Subcutaneous abdominal adipose tissue (tissue), 5 donors: ENCODE measurements at regions not wholly inside any gene's neighbourhood (a gene's known extent, or its start where the extent isn't known, plus 50 kb on each side); places are given as distances from the start of the nearest gene placed in this dataset.
"Not testable (repeated sequence)": the region's sequence is repeated elsewhere in the genome, so short reads cannot be mapped to it uniquely, and the experiment has no call there.

ENCODE experiments used
- H3K27ac ChIP-seq: one replicate; pipeline ENCODE4 v1.7.0; 2013; ENCODE audit warnings: low read depth, mild to moderate bottlenecking, inconsistent platforms, low read length, moderate library complexity
- H3K27me3 ChIP-seq, 5 donors: one replicate each; pipeline ENCODE4 v1.7.0; 2013; ENCODE audit warnings: low read length in 5 of 5, inconsistent platforms in 1 of 5; ENCODE audit not compliant: control insufficient read depth in 5 of 5, insufficient read depth in 4 of 5
- H3K36me3 ChIP-seq, 5 donors: one replicate each; pipeline ENCODE4 v1.7.0; 2013; ENCODE audit warnings: low read length in 5 of 5; ENCODE audit not compliant: control insufficient read depth in 5 of 5, insufficient read depth in 5 of 5
- H3K4me1 ChIP-seq, 5 donors: one replicate each; pipeline ENCODE4 v1.7.0; 2013; ENCODE audit warnings: low read length in 5 of 5, mild to moderate bottlenecking in 3 of 5, moderate library complexity in 1 of 5; ENCODE audit not compliant: control insufficient read depth in 5 of 5, insufficient read depth in 5 of 5
- H3K4me3 ChIP-seq, 5 donors: one replicate each; pipeline ENCODE4 v1.7.0; 2013; ENCODE audit warnings: low read length in 5 of 5, low read depth in 1 of 5
- H3K9ac ChIP-seq, 5 donors: one replicate each; pipeline ENCODE4 v1.7.0; 2013; ENCODE audit warnings: low read length in 5 of 5, mild to moderate bottlenecking in 4 of 5, moderate library complexity in 3 of 5
- H3K9me3 ChIP-seq, 5 donors: one replicate each; pipeline ENCODE4 v1.7.0; 2013; ENCODE audit warnings: low read length in 5 of 5; ENCODE audit not compliant: control insufficient read depth in 5 of 5
- donor health status: healthy.
- donor health status: healthy.
- donor health status: healthy.
- donor health status: healthy.
- donor health status: healthy.

DNA sequence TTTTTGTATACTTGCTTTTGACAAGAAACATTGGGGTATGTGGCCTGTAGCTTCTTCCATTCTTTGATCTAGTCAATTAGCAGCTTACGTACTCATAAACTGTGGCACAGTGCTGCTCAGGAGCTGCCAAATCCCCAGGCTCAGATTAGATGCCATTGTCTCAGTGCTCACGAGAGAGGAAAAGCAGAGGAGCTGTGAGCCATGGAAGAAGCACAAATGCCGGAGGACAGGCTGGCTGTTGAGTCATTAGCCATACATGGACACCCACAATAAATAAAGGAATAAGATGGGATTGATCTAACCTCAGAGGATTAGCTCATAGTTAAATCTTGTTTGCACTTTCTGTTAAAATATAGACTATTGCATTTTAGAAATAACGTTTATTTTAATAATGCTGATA is 121.7 kb downstream of the POSTN start:
- H3K27me3 ChIP-seq = no peaks in the 10 kb centered on the region
- H3K4me1 ChIP-seq = no peaks in the 10 kb centered on the region
- no peaks in the 10 kb centered on the region for H3K36me3 ChIP-seq
- H3K4me3 ChIP-seq = no peak overlapping the region
- H3K27ac ChIP-seq = no peak overlapping the region
- H3K9ac ChIP-seq = no peak overlapping the region
- no peaks in the 10 kb centered on the region for H3K9me3 ChIP-seq

DNA sequence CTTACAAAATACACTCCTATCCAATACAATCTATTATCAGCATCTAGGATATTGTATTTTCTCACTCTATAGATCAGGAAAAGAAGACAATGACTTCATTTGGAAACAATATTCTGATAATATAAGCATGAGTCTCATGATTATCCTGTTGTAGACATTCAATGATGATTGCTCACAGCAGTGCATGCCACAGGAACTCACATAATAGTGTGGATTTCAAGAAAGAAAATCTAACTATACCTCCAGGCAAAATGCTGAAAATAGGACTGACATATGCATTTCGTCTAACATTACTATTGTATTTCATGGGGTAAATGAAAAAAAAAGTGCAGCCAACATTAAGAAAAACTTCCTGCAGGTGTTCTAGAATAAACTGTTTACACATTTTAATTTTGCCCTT is 122.6 kb downstream of the POSTN start:
- H3K4me3 ChIP-seq = no peak overlapping the region
- H3K27ac ChIP-seq = no peak overlapping the region
- no peak overlapping the region for H3K9ac ChIP-seq

DNA sequence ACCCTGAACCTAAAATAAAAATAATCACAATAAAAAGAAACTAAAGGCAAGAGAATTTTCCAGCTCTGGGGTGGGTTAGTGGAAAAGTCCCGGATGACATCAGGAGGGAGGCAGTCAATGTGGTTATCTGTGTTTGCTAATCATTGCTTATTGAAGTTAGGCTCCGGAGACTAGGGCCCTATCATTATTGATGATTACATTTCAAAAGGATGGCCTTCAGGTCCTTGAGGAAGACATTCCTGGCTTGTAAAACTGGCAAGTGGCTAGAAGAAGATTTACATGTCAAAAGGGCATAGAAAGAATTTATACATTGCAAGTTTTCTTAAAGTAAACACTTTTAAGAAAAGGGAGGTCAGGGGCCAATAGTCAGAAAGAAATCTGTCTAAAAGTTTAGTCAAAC is 123.4 kb downstream of the POSTN start:
- no peaks in the 10 kb centered on the region for H3K36me3 ChIP-seq
- H3K4me1 ChIP-seq = no peaks in the 10 kb centered on the region
- H3K4me3 ChIP-seq = no peak overlapping the region

More for the DNA sequence above, 122.6 kb downstream of the POSTN start:
- Histone ChIP-seq H3K4me1 (no peaks in the 10 kb centered on the region), H3K9me3 (peaks cover 0 to 2% (median 0%) of the 10 kb centered on the region in 5 donors), H3K36me3 (no peaks in the 10 kb centered on the region), H3K27me3 (no peaks in the 10 kb centered on the region)

DNA sequence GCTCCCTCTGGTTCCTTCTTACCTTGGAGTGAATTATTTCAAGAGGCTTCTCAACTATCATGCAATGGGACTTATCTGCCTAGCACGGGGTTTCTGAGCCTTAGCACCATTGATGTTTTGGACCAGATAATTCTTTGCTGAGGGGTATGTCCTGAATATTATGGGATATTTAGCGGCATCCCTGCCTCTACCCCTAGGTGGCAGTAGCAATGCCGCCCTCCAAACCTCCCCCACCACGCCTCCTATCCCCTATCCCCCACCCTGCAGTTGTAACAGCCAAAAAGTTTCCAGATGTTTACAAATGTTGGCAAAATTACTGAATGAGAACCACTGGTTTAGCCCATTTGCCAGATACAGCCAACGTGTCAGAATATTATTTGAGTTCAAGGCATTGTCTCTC is 125.5 kb downstream of the POSTN start:
- Histone ChIP-seq H3K9me3 (peaks cover 0 to 6% (median 2%) of the 10 kb centered on the region in 5 donors), H3K36me3 (no peaks in the 10 kb centered on the region), H3K27ac (no peak overlapping the region), H3K4me3 (no peak overlapping the region), H3K9ac (no peak overlapping the region), H3K4me1 (no peaks in the 10 kb centered on the region), H3K27me3 (no peaks in the 10 kb centered on the region)

More for the DNA sequence above, 123.4 kb downstream of the POSTN start:
- Histone ChIP-seq H3K9ac (no peak overlapping the region), H3K9me3 (peaks cover 0 to 2% (median 0%) of the 10 kb centered on the region in 5 donors), H3K27ac (no peak overlapping the region), H3K27me3 (no peaks in the 10 kb centered on the region)

DNA sequence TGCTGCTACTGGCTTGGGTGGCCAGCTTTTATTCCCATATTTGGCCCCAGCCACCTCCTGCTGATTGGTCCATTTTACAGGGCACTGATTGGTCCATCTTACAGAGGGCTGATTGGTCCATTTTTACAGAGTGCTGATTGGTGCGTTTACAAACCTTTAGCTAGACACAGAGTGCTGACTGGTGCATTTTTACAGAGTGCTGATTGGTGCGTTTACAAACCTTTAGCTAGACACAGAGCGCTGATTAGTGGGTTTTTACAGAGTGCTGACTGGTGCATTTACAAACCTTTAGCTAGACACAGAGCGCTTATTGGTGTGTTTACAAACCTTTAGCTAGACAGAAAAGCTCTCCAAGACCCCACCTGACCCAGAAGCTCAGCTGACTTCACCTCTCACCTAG is 126.3 kb downstream of the POSTN start:
- H3K36me3 ChIP-seq, H3K27ac ChIP-seq, H3K9me3 ChIP-seq, H3K9ac ChIP-seq, H3K4me1 ChIP-seq, H3K4me3 ChIP-seq, H3K27me3 ChIP-seq: not testable (repeated sequence)

DNA sequence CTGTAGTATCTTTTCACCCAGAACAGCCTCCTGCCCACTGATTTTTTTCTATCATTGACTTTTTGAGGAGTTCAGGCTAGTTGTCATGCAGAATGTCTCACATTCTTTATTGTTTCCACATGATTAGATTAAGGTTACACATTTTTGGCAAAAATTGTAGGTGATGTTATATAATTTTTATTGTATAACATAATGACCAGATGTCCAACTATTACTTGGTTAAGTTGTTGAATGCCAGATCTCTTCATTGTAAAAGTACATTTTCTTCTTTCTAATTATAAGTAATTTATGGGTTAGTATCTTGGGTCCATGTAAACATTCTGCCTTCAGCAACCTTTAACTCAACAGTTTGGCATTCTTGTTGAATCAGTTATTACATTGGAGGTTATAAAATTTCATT is 138.4 kb downstream of the POSTN start:
- H3K4me1 ChIP-seq = no peaks in the 10 kb centered on the region
- no peak overlapping the region for H3K4me3 ChIP-seq
- no peak overlapping the region for H3K9ac ChIP-seq
- no peak overlapping the region for H3K27ac ChIP-seq
- H3K36me3 ChIP-seq = no peaks in the 10 kb centered on the region
- H3K9me3 ChIP-seq = peaks cover 0 to 2% (median 0%) of the 10 kb centered on the region in 5 donors
- H3K27me3 ChIP-seq = no peaks in the 10 kb centered on the region

DNA sequence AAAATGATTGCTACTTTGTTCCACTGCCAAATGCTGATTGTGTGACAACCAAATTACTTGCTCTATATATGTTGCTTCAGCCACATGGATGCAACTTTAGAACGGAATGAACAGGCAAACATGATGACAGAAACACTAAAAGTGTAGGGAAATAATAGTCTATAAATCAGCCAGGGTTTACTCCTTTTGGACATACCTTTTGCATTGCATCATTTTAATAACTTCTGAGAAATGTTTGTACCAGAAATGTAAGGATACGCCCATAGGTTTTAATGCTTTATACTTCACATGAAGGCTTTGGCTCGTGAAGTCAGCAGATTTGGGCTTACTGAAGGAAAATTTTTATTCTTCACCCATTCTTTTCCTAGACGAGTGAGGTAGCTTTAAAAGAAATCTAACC is 141.0 kb downstream of the POSTN start:
- no peak overlapping the region for H3K9ac ChIP-seq
- no peaks in the 10 kb centered on the region for H3K9me3 ChIP-seq
- H3K4me3 ChIP-seq = no peak overlapping the region
- H3K4me1 ChIP-seq = no peaks in the 10 kb centered on the region
- no peaks in the 10 kb centered on the region for H3K27me3 ChIP-seq
- H3K27ac ChIP-seq = no peak overlapping the region
- no peaks in the 10 kb centered on the region for H3K36me3 ChIP-seq

DNA sequence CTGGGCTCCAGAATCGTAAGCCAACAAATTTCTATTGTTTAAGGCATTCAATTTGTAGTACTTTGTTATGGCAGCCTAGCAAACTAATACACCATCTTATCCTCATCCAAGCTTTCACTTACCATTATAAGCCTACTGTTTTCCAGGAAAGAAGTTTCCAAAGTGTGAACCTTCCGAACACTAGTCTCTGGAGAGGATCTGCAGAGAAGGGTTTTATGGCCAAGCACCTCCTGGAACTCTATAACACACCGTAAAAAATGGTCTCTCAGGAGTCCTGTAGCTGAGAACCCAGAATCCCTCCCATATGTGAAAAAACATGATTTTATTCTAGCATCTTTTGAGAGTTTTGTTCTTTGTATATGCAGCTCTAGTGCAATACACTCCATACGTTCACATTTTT is 142.1 kb downstream of the POSTN start:
- no peaks in the 10 kb centered on the region for H3K36me3 ChIP-seq
- H3K4me3 ChIP-seq = no peak overlapping the region
- H3K27ac ChIP-seq = no peak overlapping the region
- H3K27me3 ChIP-seq = no peaks in the 10 kb centered on the region
- peaks cover 0 to 3% (median 0%) of the 10 kb centered on the region in 5 donors for H3K9me3 ChIP-seq
- no peak overlapping the region for H3K9ac ChIP-seq
- no peaks in the 10 kb centered on the region for H3K4me1 ChIP-seq

DNA sequence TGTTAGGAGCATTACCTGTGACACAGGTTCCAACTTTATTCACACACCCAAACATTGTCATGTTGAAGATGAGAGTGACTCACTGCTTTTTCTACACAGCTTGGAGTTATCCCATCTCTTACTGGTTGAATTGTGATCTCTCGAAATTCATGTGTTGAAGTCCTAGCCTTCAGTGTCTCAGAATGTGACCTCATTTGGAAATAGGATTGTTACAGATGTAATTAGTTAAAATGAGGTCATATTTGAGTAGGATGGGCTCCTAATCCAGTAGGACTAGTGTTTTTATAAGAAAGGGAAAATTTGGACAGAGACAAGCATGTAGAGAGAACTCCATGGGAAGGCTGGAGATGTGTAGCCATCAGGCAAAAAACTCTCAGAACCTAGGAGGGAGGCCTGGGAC is 142.5 kb downstream of the POSTN start:
- Histone ChIP-seq H3K27me3 (no peaks in the 10 kb centered on the region), H3K4me1 (no peaks in the 10 kb centered on the region), H3K9ac (no peak overlapping the region), H3K4me3 (no peak overlapping the region), H3K36me3 (no peaks in the 10 kb centered on the region), H3K27ac (no peak overlapping the region), H3K9me3 (peaks cover 0 to 3% (median 0%) of the 10 kb centered on the region in 5 donors)

DNA sequence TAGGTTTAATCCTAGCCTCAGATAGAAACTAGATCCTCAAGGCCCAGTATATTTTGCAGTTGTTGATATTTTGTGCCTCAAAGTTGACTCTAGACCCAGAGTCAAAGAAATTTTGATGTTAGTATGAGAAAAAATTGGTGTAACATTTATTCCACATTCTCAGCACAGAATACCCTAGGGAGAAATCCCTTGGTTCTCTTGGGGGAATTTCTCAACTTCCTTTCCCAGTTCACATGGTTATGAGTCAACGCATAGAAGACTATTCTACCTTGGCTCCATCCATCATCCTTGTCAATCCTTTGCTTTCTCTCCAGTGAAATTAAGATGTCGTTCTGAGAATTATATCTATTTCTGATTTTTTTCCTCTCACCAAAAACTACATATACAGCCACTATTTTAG is 145.3 kb downstream of the POSTN start:
- H3K27ac ChIP-seq = no peak overlapping the region
- no peak overlapping the region for H3K9ac ChIP-seq
- peaks cover 0 to 3% (median 0%) of the 10 kb centered on the region in 5 donors for H3K9me3 ChIP-seq

DNA sequence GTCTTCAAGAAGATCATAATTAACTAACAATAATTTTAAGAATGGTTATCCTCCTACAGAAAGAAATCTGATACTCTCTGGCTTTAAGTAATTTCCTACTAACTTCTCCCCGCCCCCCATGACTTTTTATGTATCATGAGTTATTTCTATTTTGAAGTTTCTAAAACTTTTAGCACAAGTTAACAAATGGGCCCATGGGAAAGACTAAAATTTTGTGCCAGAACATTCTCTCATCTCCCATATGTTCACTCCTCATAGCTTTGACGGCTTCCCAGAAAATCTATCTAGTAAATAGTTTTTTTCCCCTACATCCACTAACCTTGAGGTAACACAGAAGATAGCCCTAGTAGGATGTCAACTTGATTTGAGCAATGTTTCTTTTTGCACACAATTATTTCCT is 148.3 kb downstream of the POSTN start:
- Histone ChIP-seq H3K4me1 (no peaks in the 10 kb centered on the region), H3K27ac (no peak overlapping the region), H3K9ac (no peak overlapping the region), H3K36me3 (no peaks in the 10 kb centered on the region), H3K9me3 (peaks cover 0 to 3% (median 0%) of the 10 kb centered on the region in 5 donors), H3K4me3 (no peak overlapping the region), H3K27me3 (no peaks in the 10 kb centered on the region)

More for the DNA sequence above, 145.3 kb downstream of the POSTN start:
- H3K27me3 ChIP-seq = no peaks in the 10 kb centered on the region
- H3K4me1 ChIP-seq = no peaks in the 10 kb centered on the region
- no peak overlapping the region for H3K4me3 ChIP-seq
- H3K36me3 ChIP-seq = no peaks in the 10 kb centered on the region
